ENCODE measurements at regions not wholly inside any gene's neighbourhood (a gene's known extent, or its start where the extent isn't known, plus 50 kb on each side); places are given as distances from the start of the nearest gene placed in this dataset.

DNA sequence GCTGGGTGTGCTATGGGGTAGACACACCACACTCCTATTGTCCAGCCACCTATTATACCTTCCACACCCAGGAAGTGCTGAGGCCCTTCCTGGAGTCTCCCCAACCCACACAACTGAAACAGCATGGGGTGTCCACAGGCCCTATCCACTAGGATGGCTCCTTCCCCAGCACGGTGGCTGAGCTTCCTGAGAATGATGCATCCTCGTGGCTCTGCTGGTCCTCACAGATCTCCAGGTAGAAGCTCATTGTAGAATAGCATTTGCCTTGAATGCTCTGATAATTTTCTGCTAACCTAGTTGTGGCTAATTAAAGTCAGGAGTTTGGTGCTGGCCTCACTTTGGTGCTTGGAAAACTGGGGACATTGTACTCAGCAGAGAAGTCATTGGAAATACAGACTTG is 182.6 kb downstream of the ANKRD30B start:
- no peak for TF ChIP-seq POLR2A (IDR thresholded peaks at IDR 0.05; ENCODE audit: low read length)
- no peak for TF ChIP-seq GATA1 (IDR thresholded peaks at IDR 0.05; ENCODE audit: low read depth, low read length)
